ENCODE measurements at regions not wholly inside any gene's neighbourhood (a gene's known extent, or its start where the extent isn't known, plus 50 kb on each side); places are given as distances from the start of the nearest gene placed in this dataset.
A peak's percentile ranks its signal among the peaks of the same experiment; 100 is the strongest.

DNA sequence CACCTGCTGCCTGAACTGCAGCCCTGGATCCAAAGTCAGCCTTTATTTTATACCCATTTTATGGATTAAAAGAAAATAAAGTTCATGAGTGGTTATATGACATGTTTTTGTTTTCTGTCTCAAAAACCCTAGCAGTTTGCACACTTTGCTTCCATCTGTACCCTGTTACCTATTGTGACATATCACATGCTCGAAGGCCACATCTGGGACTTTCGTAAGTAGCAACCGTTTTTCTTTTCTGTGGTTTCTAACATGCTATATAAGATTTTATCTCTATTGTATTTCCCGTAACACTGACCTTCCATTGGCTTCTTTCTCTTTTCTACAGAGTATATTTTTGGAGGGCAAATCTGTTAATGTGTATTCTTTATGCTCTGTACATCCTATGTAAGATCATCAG is 1007.2 kb downstream of the PCDH9 start (continued):
- TF ChIP-seq, protein P1, sequence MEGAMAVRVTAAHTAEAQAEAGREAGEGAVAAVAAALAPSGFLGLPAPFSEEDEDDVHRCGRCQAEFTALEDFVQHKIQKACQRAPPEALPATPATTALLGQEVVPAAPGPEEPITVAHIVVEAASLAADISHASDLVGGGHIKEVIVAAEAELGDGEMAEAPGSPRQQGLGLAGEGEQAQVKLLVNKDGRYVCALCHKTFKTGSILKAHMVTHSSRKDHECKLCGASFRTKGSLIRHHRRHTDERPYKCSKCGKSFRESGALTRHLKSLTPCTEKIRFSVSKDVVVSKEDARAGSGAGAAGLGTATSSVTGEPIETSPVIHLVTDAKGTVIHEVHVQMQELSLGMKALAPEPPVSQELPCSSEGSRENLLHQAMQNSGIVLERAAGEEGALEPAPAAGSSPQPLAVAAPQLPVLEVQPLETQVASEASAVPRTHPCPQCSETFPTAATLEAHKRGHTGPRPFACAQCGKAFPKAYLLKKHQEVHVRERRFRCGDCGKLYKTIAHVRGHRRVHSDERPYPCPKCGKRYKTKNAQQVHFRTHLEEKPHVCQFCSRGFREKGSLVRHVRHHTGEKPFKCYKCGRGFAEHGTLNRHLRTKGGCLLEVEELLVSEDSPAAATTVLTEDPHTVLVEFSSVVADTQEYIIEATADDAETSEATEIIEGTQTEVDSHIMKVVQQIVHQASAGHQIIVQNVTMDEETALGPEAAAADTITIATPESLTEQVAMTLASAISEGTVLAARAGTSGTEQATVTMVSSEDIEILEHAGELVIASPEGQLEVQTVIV (IDR thresholded peaks at IDR 0.05; ENCODE audit: borderline replicate concordance, partially characterized antibody), result no peak
- TF ChIP-seq E2F4 (IDR thresholded peaks at IDR 0.05; ENCODE audit: low read depth, low read length) (no peak), PML (IDR thresholded peaks at IDR 0.05; ENCODE audit: low read length) (no peak), NBN (IDR thresholded peaks at IDR 0.05) (no peak), IRF3 (IDR thresholded peaks at IDR 0.05) (no peak), RAD21 (IDR thresholded peaks at IDR 0.05; ENCODE audit: insufficient read depth, low read depth, low read length) (no peak)
- TF ChIP-seq, protein P2, sequence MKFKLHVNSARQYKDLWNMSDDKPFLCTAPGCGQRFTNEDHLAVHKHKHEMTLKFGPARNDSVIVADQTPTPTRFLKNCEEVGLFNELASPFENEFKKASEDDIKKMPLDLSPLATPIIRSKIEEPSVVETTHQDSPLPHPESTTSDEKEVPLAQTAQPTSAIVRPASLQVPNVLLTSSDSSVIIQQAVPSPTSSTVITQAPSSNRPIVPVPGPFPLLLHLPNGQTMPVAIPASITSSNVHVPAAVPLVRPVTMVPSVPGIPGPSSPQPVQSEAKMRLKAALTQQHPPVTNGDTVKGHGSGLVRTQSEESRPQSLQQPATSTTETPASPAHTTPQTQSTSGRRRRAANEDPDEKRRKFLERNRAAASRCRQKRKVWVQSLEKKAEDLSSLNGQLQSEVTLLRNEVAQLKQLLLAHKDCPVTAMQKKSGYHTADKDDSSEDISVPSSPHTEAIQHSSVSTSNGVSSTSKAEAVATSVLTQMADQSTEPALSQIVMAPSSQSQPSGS (IDR thresholded peaks at IDR 0.05; ENCODE audit: low read length), result no peak

GRCh38 chr13:66222127-66222526 is 1008.0 kb downstream of the PCDH9 start:
- H3K9ac ChIP-seq (ENCODE audit: control insufficient read depth, insufficient read depth, low read length), result no peak overlapping the region
- WGBS (ENCODE audit: insufficient coverage, insufficient replicate concordance, low lambda C conversion rate, missing lambda C conversion rate), result 67% methylated on average over 4 of the region's 4 CpGs
- FAIRE-seq (no peak), DNase-seq (ENCODE audit: low read depth, low spot score) (no peak), ATAC-seq (0 out of 3 replicates have a peak, but pooled peaks have one; percentile 40)
- POLR2A ChIA-PET, result no interaction called here
- RAD21 ChIA-PET (ENCODE audit: unreplicated experiment), result no interaction called here
- no peaks in the 10 kb centered on the region for H3K36me3 ChIP-seq (ENCODE audit: control insufficient read depth in 2 of 2, insufficient read depth in 2 of 2, low read length in 1 of 2)
- CTCF ChIA-PET, result no interaction called here
- H4K20me1 ChIP-seq (ENCODE audit: control insufficient read depth, insufficient read depth), result no peaks in the 10 kb centered on the region
- intact Hi-C loops (cut with micrococcal nuclease; ENCODE audit: unreplicated experiment), result no loop called here
- H3K9me3 ChIP-seq (replicated peaks; ENCODE audit: control insufficient read depth, insufficient read depth, low read length), result no peaks in the 10 kb centered on the region
- H3K27me3 ChIP-seq (replicated peaks in 1 of 2; ENCODE audit: control insufficient read depth in 2 of 2, insufficient read depth in 2 of 2, low read length in 1 of 2), result no peaks in the 10 kb centered on the region
- SMC1A ChIA-PET (ENCODE audit: uncharacterized antibody, unreplicated experiment), result no interaction called here
- in situ Hi-C loops (cut with MboI), result no loop called here
- BruUV-seq (replicated peaks), result no TSS peak
- H3K79me2 ChIP-seq (ENCODE audit: control insufficient read depth, insufficient read depth, low read length), result no peaks in the 10 kb centered on the region
- H3K4me3 ChIP-seq, result no peak overlapping the region
- H3K4me2 ChIP-seq (ENCODE audit: control insufficient read depth, insufficient read depth), result no peak overlapping the region
- H3K27ac ChIP-seq (ENCODE audit: control insufficient read depth, insufficient read depth), result no peak overlapping the region
- H3K4me1 ChIP-seq (ENCODE audit: control insufficient read depth, insufficient read depth, low read length), result no peaks in the 10 kb centered on the region
- no peak overlapping the region for H2AFZ ChIP-seq (ENCODE audit: control insufficient read depth, low read depth, low read length)
- TF ChIP-seq, protein P3, sequence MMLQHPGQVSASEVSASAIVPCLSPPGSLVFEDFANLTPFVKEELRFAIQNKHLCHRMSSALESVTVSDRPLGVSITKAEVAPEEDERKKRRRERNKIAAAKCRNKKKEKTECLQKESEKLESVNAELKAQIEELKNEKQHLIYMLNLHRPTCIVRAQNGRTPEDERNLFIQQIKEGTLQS (IDR thresholded peaks at IDR 0.05; ENCODE audit: borderline replicate concordance, extremely low read depth, low read depth, low read length), result no peak
- TF ChIP-seq BHLHE40 (IDR thresholded peaks at IDR 0.05; ENCODE audit: borderline replicate concordance in 1 of 2, low read depth in 2 of 2, low read length in 1 of 2), result no peak
- TF ChIP-seq DPF2 (IDR thresholded peaks at IDR 0.05), result no peak
- TF ChIP-seq CHD1 (IDR thresholded peaks at IDR 0.05; ENCODE audit: low read depth, low read length), result no peak
- TF ChIP-seq EZH2 (IDR thresholded peaks at IDR 0.05; ENCODE audit: borderline replicate concordance, control insufficient read depth, low read depth, low read length), result no peak
- no peak for TF ChIP-seq KDM1A (IDR thresholded peaks at IDR 0.05; ENCODE audit: borderline replicate concordance)
- no peak for TF ChIP-seq E2F8 (IDR thresholded peaks at IDR 0.05; ENCODE audit: low read depth, partially characterized antibody)
- TF ChIP-seq ESRRA (IDR thresholded peaks at IDR 0.05; ENCODE audit: low read length), result no peak
